D721Med (cell line): ENCODE measurements at regions not wholly inside any gene's neighbourhood (a gene's known extent, or its start where the extent isn't known, plus 50 kb on each side); places are given as distances from the start of the nearest gene placed in this dataset.

Experiments used
- DNase-seq: peaks from one replicate; pipeline ENCODE4 v3.0.0; 2011; ENCODE audit warnings: low spot score; ENCODE audit not compliant: insufficient read length
- FAIRE-seq: peaks from 2 replicates; lab custom pipeline; 2011; peaks lifted over from hg19 to GRCh38; lab: Jason Lieb, UNC
- CTCF ChIP-seq: IDR thresholded peaks from 2 replicates; pipeline ENCODE4 v1.5.1; 2012; ENCODE audit warnings: mild to moderate bottlenecking, control low read depth; ENCODE audit not compliant: insufficient read depth; ENCODE audit errors: missing control alignments

GRCh38 chr18:39564716-39565115 lies 1999.1 kb upstream of the CELF4 start:
- FAIRE-seq = peak; percentile 81
- TF ChIP-seq CTCF = no peak
- no peak for DNase-seq

GRCh38 chr18:39561126-39561525 lies 1995.5 kb upstream of the CELF4 start:
- DNase-seq = no peak
- TF ChIP-seq CTCF = no peak
- FAIRE-seq = no peak

GRCh38 chr18:39558658-39559057 lies 1993.1 kb upstream of the CELF4 start:
- peak; percentile 88 for FAIRE-seq
- TF ChIP-seq CTCF = no peak
- DNase-seq = no peak

GRCh38 chr18:39555496-39555895 lies 1989.9 kb upstream of the CELF4 start:
- TF ChIP-seq CTCF = no peak
- FAIRE-seq (no peak), DNase-seq (no peak)

GRCh38 chr18:39550701-39551100 lies 1985.1 kb upstream of the CELF4 start:
- no peak for TF ChIP-seq CTCF
- FAIRE-seq (no peak), DNase-seq (no peak)

- FAIRE-seq (no peak), DNase-seq (no peak)
- no peak for TF ChIP-seq CTCF
These were observed 1983.5 kb upstream of the CELF4 start for GRCh38 chr18:39549144-39549543.

GRCh38 chr18:39531659-39532058 lies 1966.1 kb upstream of the CELF4 start:
- TF ChIP-seq CTCF = no peak
- FAIRE-seq (no peak), DNase-seq (no peak)
